BE2C (cell line): ENCODE measurements at regions not wholly inside any gene's neighbourhood (a gene's known extent, or its start where the extent isn't known, plus 50 kb on each side); places are given as distances from the start of the nearest gene placed in this dataset.

Experiments used
- DNase-seq: peaks from one replicate; pipeline ENCODE4 v3.0.0-alpha.2; 2020
- H3K27me3 ChIP-seq: fragments of 250-450 bp; sonication (Bioruptor Pico); 2 replicates; pipeline ENCODE4 v1.5.1; 2020; ENCODE audit warnings: mild to moderate bottlenecking
- H3K36me3 ChIP-seq: fragments of 250-450 bp; sonication (Bioruptor Pico); 2 replicates; pipeline ENCODE4 v1.5.1; 2020; ENCODE audit warnings: mild to moderate bottlenecking
- H3K4me1 ChIP-seq: fragments of 250-450 bp; sonication (Bioruptor Pico); 2 replicates; pipeline ENCODE4 v1.5.1; 2020
- H3K4me3 ChIP-seq: 2 replicates; pipeline ENCODE4 v1.5.1; 2011; ENCODE audit warnings: low read depth, low read length
- H3K9me3 ChIP-seq: fragments of 250-450 bp; sonication (Bioruptor Pico); 2 replicates; pipeline ENCODE4 v1.5.1; 2020
- TF ChIP-seq, protein P1 (sequence below): IDR thresholded peaks from 2 replicates; pipeline ENCODE4 v1.5.1; 2012; ENCODE audit warnings: mild to moderate bottlenecking, low read depth, low read length

DNA sequence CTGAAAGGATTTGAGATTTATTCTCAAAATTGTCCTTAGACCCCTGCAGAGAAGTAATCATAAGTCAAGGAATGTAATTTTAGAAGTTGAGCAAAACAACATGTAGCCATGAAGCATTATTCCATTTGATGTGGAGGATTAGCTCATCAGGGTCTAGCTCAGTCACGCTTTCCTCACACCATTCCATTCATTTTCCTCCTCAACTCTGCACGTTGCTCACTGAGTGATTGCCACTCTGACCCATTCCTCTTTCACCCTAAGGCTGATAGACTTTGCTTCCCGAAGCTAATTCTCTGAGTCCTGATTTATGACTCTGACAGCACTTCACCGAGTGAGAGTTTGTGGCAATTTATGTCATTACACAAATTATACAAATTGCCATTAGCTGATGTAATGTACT lies 820.6 kb upstream of the PIK3C3 start:
- no peak for DNase-seq
- no peak overlapping the region for H3K4me3 ChIP-seq

DNA sequence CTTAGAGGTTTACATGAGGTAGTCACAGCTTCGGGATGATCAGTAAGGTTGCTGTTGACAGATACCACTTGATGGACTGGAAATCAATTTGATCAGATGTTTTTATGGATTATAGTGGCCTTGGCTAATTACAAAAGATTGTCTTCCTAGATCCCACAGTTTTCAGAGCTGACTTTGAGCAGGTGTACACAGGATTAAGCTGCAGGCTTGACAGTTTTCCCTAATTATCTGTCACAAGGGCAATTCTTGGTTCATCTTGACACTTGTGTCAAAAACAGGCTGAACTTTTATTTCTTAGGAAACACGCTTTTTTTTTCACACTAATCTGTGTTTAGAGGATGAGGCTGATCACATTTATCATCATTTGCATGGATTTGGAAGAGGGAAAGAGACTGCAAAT lies 824.0 kb upstream of the PIK3C3 start:
- DNase-seq, result no peak
- no peaks in the 10 kb centered on the region for H3K36me3 ChIP-seq
- H3K4me3 ChIP-seq, result no peak overlapping the region
- TF ChIP-seq, protein P1, sequence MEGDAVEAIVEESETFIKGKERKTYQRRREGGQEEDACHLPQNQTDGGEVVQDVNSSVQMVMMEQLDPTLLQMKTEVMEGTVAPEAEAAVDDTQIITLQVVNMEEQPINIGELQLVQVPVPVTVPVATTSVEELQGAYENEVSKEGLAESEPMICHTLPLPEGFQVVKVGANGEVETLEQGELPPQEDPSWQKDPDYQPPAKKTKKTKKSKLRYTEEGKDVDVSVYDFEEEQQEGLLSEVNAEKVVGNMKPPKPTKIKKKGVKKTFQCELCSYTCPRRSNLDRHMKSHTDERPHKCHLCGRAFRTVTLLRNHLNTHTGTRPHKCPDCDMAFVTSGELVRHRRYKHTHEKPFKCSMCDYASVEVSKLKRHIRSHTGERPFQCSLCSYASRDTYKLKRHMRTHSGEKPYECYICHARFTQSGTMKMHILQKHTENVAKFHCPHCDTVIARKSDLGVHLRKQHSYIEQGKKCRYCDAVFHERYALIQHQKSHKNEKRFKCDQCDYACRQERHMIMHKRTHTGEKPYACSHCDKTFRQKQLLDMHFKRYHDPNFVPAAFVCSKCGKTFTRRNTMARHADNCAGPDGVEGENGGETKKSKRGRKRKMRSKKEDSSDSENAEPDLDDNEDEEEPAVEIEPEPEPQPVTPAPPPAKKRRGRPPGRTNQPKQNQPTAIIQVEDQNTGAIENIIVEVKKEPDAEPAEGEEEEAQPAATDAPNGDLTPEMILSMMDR, result no peak
- H3K4me1 ChIP-seq, result no peaks in the 10 kb centered on the region
- no peaks in the 10 kb centered on the region for H3K27me3 ChIP-seq
- no peaks in the 10 kb centered on the region for H3K9me3 ChIP-seq

More for the DNA sequence above, 820.6 kb upstream of the PIK3C3 start:
- H3K36me3 ChIP-seq, result no peaks in the 10 kb centered on the region
- H3K27me3 ChIP-seq, result no peaks in the 10 kb centered on the region
- TF ChIP-seq, protein P1, result no peak
- no peaks in the 10 kb centered on the region for H3K4me1 ChIP-seq
- H3K9me3 ChIP-seq, result no peaks in the 10 kb centered on the region

DNA sequence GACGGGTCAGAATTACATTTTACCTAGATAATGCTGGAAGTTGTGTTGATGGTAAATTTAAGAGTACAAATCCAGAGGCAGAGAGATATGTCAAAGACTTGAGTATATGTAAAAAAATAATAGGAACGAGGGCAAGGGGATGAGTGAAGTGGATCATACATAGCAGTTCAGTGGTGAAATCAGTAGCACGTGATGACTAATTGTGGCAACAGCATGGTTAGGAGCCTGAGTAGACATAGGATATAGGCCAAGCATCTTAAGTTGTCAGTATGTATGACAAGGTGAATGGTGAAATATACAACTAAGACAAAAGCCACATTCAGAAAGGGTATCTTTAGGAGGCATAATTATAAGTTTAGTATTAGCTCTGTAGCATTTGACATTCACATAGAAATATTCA lies 826.5 kb upstream of the PIK3C3 start:
- no peak overlapping the region for H3K4me3 ChIP-seq
- no peaks in the 10 kb centered on the region for H3K27me3 ChIP-seq
- DNase-seq, result no peak
- TF ChIP-seq, protein P1, result no peak
- no peaks in the 10 kb centered on the region for H3K36me3 ChIP-seq
- no peaks in the 10 kb centered on the region for H3K9me3 ChIP-seq
- H3K4me1 ChIP-seq, result no peaks in the 10 kb centered on the region

DNA sequence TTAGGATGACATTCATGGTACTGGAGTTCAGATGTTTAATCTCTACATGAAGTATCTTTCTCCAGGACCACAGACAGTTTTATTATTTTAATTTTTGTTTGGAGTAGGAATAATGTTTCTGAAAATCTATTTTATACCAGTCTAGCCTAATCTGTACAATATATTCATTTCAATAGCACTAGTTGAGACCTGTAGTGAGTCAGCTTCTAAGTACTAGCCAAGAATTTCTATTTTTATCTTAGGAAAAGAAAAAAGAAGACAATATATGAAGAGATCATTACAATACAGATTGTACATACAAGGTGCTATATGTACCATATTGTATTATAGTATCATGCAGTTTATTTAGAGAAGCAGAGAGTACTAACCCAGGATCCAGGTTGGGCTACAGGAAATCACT lies 826.9 kb upstream of the PIK3C3 start:
- TF ChIP-seq, protein P1, result no peak
- Histone ChIP-seq H3K4me3 (no peak overlapping the region), H3K27me3 (no peaks in the 10 kb centered on the region), H3K9me3 (no peaks in the 10 kb centered on the region), H3K36me3 (no peaks in the 10 kb centered on the region), H3K4me1 (no peaks in the 10 kb centered on the region)
- DNase-seq, result no peak

DNA sequence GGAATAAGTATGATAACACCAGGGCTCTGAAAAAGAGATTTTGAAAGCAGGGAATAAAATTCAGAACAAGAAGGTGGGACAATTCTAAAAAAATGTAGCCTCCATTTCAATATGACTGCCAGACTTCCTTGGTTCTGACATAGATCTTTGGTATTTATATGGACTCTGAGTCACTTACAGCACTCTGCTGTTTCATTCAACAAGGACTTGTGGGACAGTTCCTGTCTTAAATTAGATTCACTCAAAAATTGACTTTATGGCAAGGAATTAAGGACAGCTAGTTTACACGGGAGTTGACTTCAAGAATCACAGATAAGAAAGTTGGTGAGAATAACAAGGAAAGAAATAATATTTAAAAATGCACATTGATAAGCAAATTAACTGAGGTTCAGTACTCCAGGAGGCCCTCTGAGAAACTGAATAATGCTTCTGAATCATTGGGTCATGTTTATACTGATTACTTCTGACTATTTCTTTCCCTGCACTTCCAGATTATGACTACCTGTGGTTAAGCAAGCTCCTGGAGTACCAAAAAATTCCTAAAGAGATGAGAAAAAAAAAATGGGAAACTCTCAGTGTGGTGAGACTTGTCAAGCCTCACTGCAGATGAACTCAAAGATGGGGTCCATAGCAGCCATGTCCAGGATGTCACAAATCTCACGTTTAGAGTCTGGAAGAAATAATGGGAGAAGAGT lies 828.3 kb upstream of the PIK3C3 start:
- Histone ChIP-seq H3K9me3 (no peaks in the 10 kb centered on the region), H3K4me1 (no peaks in the 10 kb centered on the region), H3K27me3 (no peaks in the 10 kb centered on the region), H3K36me3 (no peaks in the 10 kb centered on the region), H3K4me3 (no peak overlapping the region)
- TF ChIP-seq, protein P1, result no peak
- no peak for DNase-seq

DNA sequence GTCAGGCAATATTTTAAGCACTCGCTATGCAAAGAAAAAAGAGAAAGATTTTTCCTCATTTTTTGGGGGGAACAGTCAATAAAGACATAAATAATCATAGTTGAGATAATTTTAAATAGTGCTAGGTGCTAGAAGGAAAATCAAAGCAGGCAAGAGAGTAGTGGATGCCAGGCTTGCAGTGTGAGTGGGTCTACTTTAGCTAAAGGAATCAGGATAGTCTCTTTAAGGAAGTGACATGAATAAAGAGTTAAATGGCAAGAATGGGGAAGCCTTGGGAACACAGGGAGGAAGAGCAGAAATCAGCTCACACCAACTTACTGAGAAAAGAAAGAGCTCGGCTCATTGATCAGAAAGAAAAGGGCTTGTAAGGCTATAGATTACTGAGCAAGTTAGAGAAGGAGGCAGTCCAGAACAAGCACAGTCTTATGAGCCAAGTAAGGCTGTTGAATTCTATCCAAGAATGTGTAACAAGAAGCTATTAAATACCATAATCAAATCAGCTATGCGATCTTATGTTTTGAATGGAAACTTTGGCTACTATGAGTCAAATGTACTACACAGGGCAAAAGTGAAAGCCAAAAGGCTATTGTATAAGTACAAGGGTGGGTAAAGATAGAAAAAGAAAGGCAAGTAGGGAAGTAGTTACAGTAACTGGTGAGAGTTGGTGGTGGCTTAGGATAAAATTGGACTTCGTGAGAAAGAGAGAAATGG lies 833.8 kb upstream of the PIK3C3 start:
- H3K4me3 ChIP-seq, result no peak overlapping the region
- no peak for DNase-seq
- H3K4me1 ChIP-seq, result no peaks in the 10 kb centered on the region
- H3K36me3 ChIP-seq, result no peaks in the 10 kb centered on the region
- no peaks in the 10 kb centered on the region for H3K9me3 ChIP-seq
- no peaks in the 10 kb centered on the region for H3K27me3 ChIP-seq
- TF ChIP-seq, protein P1, result no peak
